GM21423 (cell line): ENCODE measurements at regions not wholly inside any gene's neighbourhood (a gene's known extent, or its start where the extent isn't known, plus 50 kb on each side); places are given as distances from the start of the nearest gene placed in this dataset.
"Not testable (repeated sequence)": the region's sequence is repeated elsewhere in the genome, so short reads cannot be mapped to it uniquely, and the experiment has no call there.

Experiments used
- ATAC-seq: cut with Tn5 transposase; IDR thresholded peaks from one replicate; pipeline ENCODE4 v1.9.1; 2021; ENCODE audit warnings: mild to moderate bottlenecking, moderate library complexity; ENCODE audit not compliant: unreplicated experiment

- ATAC-seq, result no peak
Observed at GRCh38 chrX:109873983-109874382, 128.9 kb upstream of the TMEM164 start.

DNA sequence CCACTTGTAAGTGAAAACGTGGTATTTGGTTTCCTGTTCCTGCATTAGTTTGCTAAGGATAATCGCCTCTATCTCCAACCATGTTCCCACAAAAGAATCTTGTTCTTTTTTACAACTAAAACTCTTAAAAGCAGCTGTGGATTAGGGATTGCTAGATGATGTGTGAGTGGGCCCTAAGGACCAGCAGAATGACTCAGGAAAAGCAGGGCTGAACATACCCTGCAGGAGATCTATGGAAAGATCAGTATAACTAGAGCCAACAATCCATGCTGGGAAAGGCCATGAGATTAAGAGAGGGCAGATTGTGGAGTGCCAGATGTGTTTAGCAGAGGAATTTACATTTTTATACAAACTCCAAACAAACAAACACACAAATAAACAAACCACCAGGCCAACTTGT is 128.4 kb upstream of the TMEM164 start:
- no peak for ATAC-seq

GRCh38 chrX:109875831-109876230 is 127.1 kb upstream of the TMEM164 start:
- no peak for ATAC-seq

DNA sequence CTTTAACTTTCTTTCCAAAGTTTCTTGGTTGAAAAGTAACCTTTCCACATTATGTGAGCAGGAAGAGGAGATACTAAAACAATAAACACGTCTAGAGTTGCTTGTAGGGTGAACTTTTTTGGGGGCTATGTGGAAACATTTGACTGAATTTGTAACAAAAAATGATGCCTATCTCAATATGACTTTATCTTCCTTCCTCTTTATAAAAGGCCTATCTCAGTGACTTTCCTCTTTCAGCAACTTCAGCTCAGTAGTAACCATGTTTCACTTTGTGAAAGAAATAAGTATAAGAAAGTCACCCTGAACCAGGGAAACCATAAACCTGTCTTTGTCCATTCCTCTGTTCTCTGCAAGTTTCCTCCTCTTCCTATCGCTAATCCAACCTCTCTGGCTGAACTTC is 124.7 kb upstream of the TMEM164 start:
- ATAC-seq, result no peak

DNA sequence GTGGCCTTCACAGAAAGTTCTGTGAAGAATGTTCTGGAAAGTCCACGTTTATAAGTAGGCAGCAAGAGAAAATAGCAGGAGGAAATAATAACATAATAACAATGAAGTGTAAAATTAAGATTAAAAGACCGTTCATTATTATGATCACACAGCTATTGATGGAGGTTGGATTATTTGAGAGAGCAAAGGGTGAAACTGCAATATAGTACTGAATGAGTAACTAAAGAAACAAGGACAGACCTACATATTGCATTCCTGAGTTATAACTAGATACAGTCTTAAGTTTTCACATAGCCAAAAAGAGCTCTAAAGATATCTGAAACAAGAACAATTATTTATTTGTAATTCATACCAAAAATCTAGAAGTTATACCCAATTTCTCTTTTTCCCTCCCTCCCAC is 122.9 kb upstream of the TMEM164 start:
- ATAC-seq, result no peak

DNA sequence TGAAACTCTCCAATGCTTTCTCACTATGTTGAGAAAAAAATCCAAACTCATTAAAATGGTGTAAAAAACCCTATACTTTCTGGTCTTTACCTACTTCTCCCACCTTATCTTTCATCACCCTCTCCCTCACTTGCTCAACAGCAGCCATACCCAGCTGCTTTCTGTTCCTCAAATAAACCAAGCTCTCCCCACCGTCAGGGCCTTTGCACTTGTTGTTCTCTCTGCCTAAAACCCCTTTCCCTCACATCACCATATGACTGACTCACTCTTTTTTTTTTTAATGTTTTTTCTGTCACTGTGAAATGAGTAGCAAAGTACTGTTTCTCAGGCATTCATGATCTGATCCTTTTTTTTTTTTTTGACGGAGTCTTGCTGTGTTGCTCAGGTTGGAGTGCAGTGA is 122.3 kb upstream of the TMEM164 start:
- ATAC-seq, result peak; percentile 93

- no peak for ATAC-seq
Observed at GRCh38 chrX:109886122-109886761, 116.7 kb upstream of the TMEM164 start.

- peak; percentile 50 for ATAC-seq
Observed at GRCh38 chrX:109889289-109890006, 113.5 kb upstream of the TMEM164 start.

DNA sequence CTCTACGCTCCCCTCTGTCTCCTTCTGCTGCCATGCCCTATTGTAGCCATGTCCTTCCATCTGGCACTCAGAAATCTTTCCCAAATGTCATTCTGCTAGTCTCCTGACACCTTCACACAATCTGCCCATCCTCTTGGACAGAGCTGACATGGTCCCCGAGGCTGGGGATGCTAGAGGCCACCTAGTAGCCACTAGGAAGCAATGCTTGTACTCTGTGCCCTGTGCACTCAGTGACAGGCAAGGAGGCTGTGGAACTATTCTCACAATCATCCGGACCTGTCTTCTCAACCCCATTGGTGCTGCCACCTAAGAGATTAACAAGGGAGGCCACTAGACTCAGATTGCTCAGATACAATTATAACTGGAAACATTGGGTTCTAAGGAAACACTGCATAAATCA is 112.6 kb upstream of the TMEM164 start:
- no peak for ATAC-seq

GRCh38 chrX:109890910-109891502 is 111.9 kb upstream of the TMEM164 start:
- ATAC-seq, result peak; percentile 62

DNA sequence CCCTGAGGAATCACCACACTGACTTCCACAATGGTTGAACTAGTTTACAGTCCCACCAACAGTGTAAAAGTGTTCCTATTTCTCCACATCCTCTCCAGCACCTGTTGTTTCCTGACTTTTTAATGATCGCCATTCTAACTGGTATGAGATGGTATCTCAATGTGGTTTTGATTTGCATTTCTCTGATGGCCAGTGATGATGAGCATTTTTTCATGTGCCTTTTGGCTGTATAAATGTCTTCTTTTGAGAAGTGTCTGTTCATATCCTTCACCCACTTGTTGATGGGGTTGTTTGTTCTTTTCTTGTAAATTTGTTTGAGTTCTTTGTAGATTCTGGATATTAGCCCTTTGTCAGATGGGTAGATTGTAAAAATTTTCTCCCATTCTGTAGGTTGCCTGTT is 106.9 kb upstream of the TMEM164 start:
- not testable (repeated sequence) for ATAC-seq

- ATAC-seq, result no peak
Observed at GRCh38 chrX:109902665-109903064, 100.2 kb upstream of the TMEM164 start.

DNA sequence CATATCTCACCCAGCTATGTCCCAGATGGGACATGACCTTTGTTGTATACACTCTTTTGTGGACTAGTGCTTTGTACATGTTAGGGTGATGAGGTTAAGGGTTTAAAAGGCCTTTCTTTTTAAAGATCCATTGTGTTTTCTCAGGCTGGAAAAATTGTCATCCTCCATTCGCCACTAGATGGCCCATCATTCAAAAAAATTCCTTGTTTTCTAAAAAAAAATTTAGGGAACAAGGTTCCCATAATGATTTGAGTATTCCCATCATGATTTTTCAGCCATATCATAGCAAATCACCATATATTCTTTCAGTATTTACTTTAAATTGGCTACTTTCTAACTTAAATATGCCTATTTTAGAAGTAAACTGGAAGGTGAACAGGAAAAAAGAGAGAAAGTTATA is 91.9 kb upstream of the TMEM164 start:
- no peak for ATAC-seq

DNA sequence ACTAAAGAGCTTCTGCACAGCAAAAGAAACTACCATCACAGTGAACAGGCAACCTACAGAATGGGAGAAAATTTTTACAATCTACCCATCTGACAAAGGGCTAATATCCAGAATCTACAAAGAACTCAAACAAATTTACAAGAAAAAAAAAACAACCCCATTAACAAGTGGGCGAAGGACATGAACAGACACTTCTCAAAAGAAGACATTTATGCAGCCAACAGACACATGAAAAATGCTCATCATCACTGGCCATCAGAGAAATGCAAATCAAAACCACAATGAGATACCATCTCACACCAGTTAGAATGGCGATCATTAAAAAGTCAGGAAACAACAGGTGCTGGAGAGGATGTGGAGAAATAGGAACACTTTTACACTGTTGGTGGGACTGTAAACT is 89.9 kb upstream of the TMEM164 start:
- not testable (repeated sequence) for ATAC-seq

- ATAC-seq, result no peak
Observed at GRCh38 chrX:109914114-109914849, 88.6 kb upstream of the TMEM164 start.

DNA sequence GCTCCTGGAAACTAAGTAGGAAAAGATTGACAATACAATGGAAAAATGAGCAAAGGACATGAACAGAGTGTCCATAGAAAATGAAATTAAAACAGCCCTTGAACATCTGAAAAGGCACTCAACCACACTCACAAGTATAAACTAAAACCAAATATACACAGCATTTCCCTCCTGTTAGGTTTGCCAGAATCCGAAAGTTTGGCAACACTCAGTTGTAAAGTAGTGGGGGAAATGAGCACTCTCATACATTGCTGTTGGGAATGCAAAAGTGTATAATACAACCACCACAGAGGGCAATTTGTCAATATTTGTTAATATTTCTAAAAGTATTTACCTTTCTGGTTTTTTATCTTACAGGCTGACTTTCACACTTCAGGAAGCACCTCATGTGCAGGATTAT is 84.2 kb upstream of the TMEM164 start:
- ATAC-seq, result no peak

DNA sequence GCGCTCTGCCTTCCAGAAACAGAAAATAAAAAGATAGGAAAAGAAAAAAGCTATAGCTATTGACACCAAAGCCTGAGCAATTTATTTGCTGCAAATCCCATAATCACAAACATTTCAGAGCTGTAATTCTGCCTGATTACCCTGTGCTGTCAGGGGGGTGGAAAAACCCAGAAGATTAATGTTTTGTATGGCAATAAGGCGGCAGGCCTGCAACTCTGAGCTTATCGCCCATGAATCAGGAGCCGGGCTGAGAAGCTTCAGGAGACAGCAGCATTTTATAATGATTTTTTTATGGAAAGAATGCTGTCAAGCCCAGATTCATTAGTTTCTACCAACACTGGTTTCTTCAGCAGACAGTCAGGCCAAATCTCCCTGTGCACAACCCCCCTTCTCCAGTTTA is 82.6 kb upstream of the TMEM164 start:
- no peak for ATAC-seq

DNA sequence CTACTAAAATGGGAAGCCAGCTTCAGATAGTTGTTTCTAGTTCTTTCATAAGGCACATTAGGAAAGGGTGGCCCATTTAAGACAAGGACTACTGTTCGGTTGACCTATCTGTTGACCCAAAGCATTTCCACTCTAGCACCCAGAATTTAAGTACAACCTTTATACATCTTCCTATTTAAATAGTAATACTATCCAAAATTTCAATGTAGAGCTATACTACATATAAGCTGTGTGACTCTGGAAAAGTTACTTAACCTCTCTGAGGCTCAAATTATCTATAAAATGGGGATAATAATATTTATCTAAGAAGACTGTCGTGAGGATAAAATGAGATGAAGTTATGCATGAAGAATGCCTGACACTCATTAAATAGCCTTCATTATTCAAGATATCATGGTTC is 82.0 kb upstream of the TMEM164 start:
- no peak for ATAC-seq

DNA sequence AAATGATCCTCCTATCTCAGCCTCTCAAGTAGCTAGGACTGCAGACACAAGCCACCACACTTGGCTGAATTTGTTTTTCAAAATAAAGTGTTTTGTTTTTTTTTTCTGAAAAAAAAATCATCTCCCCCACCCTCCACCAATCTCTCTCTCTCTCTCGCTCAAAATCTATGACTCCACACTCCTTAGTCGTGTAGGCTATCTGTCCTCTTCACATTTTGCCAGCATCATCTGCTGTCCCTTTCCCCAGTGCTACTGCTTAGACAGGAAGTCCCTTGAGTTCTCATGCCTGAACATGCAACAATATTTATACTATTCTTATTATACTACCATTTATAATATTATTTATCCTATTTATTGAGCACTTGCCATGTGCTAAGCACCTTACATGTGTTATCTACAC is 80.7 kb upstream of the TMEM164 start:
- ATAC-seq, result no peak

DNA sequence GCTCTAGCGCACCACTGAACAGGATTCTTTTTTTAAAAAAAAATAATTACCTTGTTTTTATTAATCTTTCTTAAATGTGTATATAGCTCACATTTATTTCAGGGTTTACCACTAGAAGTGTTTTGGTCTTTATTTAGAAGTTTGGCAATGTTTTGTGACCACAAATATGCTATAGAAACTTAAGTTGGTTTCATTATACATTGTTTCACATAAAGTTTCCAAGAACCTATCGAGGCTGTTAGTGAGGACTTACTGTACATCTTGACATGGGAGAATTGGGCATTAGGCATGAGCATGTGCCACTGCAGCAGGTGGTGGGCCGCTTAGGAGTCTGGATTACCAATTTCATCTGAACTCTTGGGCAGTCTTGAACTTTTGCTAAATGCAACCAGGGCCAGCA is 77.9 kb upstream of the TMEM164 start:
- not testable (repeated sequence) for ATAC-seq

DNA sequence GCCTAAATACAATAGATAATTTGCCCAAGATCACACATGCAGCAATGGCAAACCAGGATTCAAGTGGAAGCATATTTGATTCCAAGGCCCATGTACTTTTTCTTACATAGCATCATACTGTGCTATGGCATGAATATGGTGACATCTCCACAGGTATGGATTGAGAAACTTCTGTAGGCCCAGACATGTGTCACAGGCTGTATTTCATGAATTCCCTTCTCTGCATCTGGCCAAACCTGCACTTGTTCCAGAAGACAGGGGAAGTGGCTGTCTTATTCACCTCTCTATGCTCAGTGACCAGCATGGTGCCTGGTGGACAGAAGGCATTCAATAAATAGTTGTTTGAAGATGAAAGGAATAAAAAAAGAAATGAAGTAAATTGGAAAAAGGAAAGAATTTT is 77.3 kb upstream of the TMEM164 start:
- ATAC-seq, result no peak

GRCh38 chrX:109926118-109926517 is 76.8 kb upstream of the TMEM164 start:
- no peak for ATAC-seq
